ENCODE measurements at regions not wholly inside any gene's neighbourhood (a gene's known extent, or its start where the extent isn't known, plus 50 kb on each side); places are given as distances from the start of the nearest gene placed in this dataset.
"Not testable (repeated sequence)": the region's sequence is repeated elsewhere in the genome, so short reads cannot be mapped to it uniquely, and the experiment has no call there.

- no peak for DNase-seq (ENCODE audit: low spot score)
These were observed 143.5 kb upstream of the TRIM24 start for GRCh38 chr7:138316421-138317043.

DNA sequence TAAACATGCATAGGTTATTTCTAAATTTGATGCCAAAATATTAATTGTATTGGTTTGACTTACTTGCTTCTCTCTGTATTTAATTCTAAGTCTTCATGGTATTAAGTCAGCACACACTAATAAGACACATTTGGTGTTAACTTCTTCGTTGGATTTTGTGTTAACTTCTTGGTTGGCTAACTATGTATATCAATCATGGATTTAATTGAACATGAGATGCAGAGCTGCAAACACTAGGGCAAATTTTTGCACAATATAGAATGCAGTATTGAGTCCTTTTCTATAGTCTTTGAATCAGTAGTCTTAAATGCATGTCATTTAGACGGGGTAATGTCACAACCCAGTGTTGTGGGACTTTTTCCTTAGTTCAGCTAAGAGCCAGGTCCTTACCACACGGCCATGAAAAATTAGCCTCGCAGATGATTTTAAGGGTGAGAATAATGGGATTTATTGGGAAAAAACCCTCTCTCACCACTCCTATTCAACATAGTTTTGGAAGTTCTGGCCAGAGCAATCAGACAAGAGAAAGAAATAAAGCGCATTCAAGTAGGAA lies 142.9 kb upstream of the TRIM24 start:
- no peak for DNase-seq (ENCODE audit: low spot score)

- no peak for DNase-seq (ENCODE audit: low spot score)
These were observed 135.1 kb upstream of the TRIM24 start for GRCh38 chr7:138324941-138325340.

DNA sequence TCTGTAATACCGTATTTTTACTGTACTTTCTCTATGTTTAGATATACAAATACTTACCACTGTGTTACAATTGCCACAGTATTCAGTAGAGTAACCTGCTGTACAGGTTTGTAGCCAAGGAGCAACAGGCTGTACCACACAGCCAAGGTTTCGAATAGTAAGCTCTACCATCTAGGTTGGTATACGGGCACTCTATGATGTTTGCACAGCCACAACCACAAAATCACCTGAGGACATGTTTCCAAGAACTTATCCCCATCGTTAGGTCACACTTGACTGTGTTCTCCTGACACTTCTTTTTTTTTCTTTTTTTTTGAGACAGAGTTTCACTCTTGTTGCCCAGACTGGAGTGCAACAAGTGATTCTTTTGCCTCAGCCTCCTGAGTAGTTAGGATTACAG lies 134.6 kb upstream of the TRIM24 start:
- no peak for DNase-seq (ENCODE audit: low spot score)

GRCh38 chr7:138328215-138328614 lies 131.8 kb upstream of the TRIM24 start:
- no peak for DNase-seq (ENCODE audit: low spot score)

DNA sequence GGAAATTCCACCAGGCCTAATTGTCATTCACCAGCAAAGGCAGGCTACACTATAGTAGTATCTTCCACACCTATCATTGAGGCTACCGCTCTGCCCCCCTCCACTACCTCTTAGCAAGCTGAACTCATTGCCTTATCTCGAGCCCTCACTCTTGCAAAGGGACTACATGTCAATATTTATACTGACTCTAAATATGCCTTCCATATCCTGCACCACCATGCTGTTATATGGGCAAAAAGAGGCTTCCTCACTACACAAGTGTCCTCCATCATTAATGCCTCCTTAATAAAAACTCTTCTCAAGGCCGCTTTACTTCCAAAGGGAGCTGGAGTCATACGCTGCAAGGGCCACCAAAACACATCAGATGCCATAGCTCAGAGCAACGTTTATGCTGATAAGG lies 127.2 kb upstream of the TRIM24 start:
- DNase-seq (ENCODE audit: low spot score): not testable (repeated sequence)

GRCh38 chr7:138338361-138338760 lies 121.7 kb upstream of the TRIM24 start:
- DNase-seq (ENCODE audit: low spot score): no peak

DNA sequence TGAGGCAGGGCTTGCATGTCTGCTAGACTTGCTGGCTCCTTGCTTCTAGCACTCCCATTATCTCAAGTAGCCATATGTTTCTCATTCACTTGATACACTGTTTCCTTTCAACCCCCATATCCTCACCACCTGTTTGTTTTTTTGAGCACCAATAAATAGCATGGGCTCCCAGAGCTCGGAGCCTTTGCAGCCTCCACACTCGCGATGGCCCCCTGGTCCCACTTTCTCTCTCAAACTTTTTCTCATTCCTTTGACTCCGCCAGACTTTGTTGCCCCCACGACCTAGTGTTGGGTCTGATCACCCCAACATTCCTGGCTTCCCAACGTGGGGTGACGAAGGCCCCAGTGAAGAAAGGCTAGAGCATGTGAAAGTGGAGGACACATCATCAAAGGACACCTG lies 120.8 kb upstream of the TRIM24 start:
- DNase-seq (ENCODE audit: low spot score): not testable (repeated sequence)

GRCh38 chr7:138342990-138343389 lies 117.1 kb upstream of the TRIM24 start:
- DNase-seq (ENCODE audit: low spot score): no peak

GRCh38 chr7:138345567-138345966 lies 114.5 kb upstream of the TRIM24 start:
- DNase-seq (ENCODE audit: low spot score): no peak

GRCh38 chr7:138346975-138347374 lies 113.1 kb upstream of the TRIM24 start:
- no peak for DNase-seq (ENCODE audit: low spot score)

GRCh38 chr7:138349841-138350700 lies 110.0 kb upstream of the TRIM24 start:
- DNase-seq (ENCODE audit: low spot score): no peak

GRCh38 chr7:138350701-138351357 lies 109.2 kb upstream of the TRIM24 start:
- DNase-seq (ENCODE audit: low spot score): no peak

- no peak for DNase-seq (ENCODE audit: low spot score)
These were observed 107.2 kb upstream of the TRIM24 start for GRCh38 chr7:138352570-138353461.

GRCh38 chr7:138354066-138354465 lies 106.0 kb upstream of the TRIM24 start:
- DNase-seq (ENCODE audit: low spot score): no peak

DNA sequence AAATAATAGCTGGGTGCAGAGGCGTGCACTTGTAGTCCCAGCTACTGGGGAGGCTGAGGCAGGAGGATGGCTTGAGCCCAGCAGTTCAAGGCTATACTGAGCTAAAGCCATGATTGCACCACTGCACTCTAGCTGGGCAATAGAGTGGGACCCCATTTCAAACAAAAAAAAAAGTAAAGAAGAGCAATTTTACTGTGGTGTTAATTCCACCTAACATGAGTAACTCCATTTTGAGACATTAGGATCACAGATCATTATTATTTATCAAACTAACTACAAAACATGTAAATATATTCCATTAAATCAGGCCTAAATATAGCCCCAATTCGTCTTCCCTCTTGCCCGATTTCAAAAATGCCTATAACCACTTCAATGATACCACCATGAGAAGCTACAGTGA lies 104.8 kb upstream of the TRIM24 start:
- DNase-seq (ENCODE audit: low spot score): no peak

DNA sequence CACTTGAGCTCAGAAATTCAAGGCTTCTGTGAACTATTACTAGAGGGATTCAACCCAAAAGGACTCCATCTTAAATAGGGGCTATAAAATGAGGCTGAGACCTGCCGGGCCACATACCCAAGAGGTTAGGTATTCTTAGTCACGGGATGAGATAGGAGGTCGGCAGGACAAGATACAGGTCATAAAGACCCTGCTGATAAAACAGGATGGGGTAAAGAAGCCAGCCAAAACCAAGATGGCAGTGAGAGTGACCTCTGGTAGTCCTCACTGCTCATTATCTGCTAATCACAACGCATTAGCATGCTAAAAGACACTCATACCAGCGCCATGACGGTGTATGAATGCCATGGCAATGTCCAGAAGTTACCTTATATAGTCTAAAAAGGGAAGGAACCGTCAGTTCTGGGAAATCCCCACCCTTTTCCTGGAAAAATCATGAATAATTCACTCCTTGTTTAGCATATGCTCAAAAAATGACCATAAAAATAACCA lies 101.2 kb upstream of the TRIM24 start:
- no peak for DNase-seq (ENCODE audit: low spot score)

DNA sequence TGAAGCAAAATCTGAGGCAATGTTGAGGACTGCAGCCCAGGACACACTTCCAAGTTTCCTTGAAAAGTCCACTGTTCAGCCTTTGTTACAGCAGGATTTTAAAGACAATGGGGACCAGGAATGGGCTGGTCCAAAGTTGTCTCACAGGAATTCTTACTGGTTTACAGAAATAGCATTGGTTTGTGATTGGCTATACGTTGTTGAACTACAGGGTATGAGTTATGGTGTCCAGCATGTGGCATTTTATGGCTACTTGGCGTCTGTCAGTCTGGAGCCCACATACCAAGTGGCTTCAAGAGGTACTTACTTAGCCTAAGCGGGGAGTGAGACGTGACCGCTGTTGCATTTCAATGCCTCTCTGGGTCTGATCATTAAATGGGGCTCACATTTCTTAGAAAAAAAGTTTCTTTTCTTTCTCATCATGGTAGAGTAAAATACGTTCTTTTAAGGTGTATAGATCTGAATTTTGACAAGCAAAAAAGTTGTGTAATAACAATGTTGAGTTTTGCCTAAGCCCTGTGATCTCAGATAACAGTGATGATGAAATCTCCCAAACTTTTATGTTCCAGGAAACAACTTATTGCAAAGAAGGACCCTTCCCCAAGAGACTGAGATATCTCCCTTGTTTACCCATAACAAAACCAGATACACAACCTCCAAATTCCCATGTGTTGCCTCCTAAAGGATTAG lies 100.0 kb upstream of the TRIM24 start:
- no peak for DNase-seq (ENCODE audit: low spot score)

GRCh38 chr7:138363721-138364120 lies 96.3 kb upstream of the TRIM24 start:
- DNase-seq (ENCODE audit: low spot score): no peak

GRCh38 chr7:138366137-138366536 lies 93.9 kb upstream of the TRIM24 start:
- not testable (repeated sequence) for DNase-seq (ENCODE audit: low spot score)

All from SK-N-DZ (cell line).